Ovary (tissue), 7 donors: ENCODE measurements at regions not wholly inside any gene's neighbourhood (a gene's known extent, or its start where the extent isn't known, plus 50 kb on each side); places are given as distances from the start of the nearest gene placed in this dataset.

Source experiments
- DNase-seq, 5 donors: peaks; one replicate each; pipeline ENCODE4 v3.0.0-alpha.2; 2019 to 2020
- H3K27ac ChIP-seq, 2 donors: fragments of 200-600 bp; one replicate each; pipeline versions ENCODE4 v1.5.1 to v1.8.0; 2019 to 2022
- H3K27me3 ChIP-seq: fragments of 200-600 bp; one replicate; pipeline ENCODE4 v1.8.0; 2022
- H3K36me3 ChIP-seq: fragments of 200-600 bp; sonication (generic); one replicate; pipeline ENCODE4 v1.5.1; 2019
- H3K4me1 ChIP-seq: one replicate; pipeline ENCODE4 v1.8.1; 2013; ENCODE audit warnings: mild to moderate bottlenecking, moderate library complexity; ENCODE audit not compliant: insufficient read depth
- H3K4me3 ChIP-seq: fragments of 200-600 bp; sonication (generic); one replicate; pipeline ENCODE4 v1.5.1; 2017
- H3K9me3 ChIP-seq, 2 donors: fragments of 200-600 bp in 1 of 2; sonication (generic) in 1 of 2; one replicate each; pipeline versions ENCODE4 v1.5.1 to v1.8.1; 2013 to 2019; ENCODE audit warnings: mild to moderate bottlenecking in 1 of 2, moderate library complexity in 1 of 2
- CTCF ChIP-seq, 3 donors: fragments of 450-650 bp in 2 of 3; fragments of 200-600 bp in 1 of 3; IDR thresholded peaks; one replicate each; pipeline versions ENCODE4 v1.5.1 to v1.8.0; 2016 to 2022; ENCODE audit warnings: antibody characterized with exemption in 3 of 3, mild to moderate bottlenecking in 1 of 3
- EP300 ChIP-seq: sonication (generic); formaldehyde crosslinking; IDR thresholded peaks from one replicate; pipeline ENCODE4 v1.6.1; 2017; ENCODE audit warnings: antibody characterized with exemption
- POLR2A ChIP-seq: fragments of 450-650 bp; IDR thresholded peaks from one replicate; pipeline ENCODE4 v1.6.1; 2017; ENCODE audit warnings: antibody characterized with exemption, mild to moderate bottlenecking, moderate library complexity
- WGBS, 3 donors: extraction: QIAGEN DNeasy Blood & Tissue Kit in 1 of 3; methylation state at CpG; one replicate each; pipeline versions ENCODE4 v1.1.5 to v1.1.7; 2013 to 2017; 5-methylcytosine and 5-hydroxymethylcytosine counted together
- intact Hi-C, 4 donors: fragments of 100-400 bp; cut with DNase I; formaldehyde crosslinking; loops; one replicate each; pipeline versions ENCODE4 v1.11.0 to v1.15.1; 2022 to 2023
- donor health status: DM: no; HTN: no; CAD: no; lungs with moderate emphysema.
- donor health status: DM: no; HTN: no; CAD: no.
- donor health status: Bipolar disorder and iron deficiency.
- donor health status: DM: no; HTN: no; CAD: no.
- donor health status: DM: yes; HTN: yes; CAD: no.

- WGBS, 3 donors = 55 to 63% (median 58%) methylated on average over 4 of the region's 4 CpGs
- TF ChIP-seq EP300 (no peak), CTCF (IDR thresholded peaks at IDR 0.05) (no peak), POLR2A (no peak)
- Histone ChIP-seq H3K4me1 (no peaks in the 10 kb centered on the region), H3K27ac (no peak overlapping the region), H3K36me3 (no peaks in the 10 kb centered on the region), H3K4me3 (no peak overlapping the region), H3K9me3 (no peaks in the 10 kb centered on the region), H3K27me3 (no peaks in the 10 kb centered on the region)
- intact Hi-C loops = no loop called here
- DNase-seq = no peak
Observed at GRCh38 chr4:176508780-176509331, 189.1 kb downstream of the SPCS3 start.

GRCh38 chr4:176525576-176525975 lies 205.8 kb downstream of the SPCS3 start:
- WGBS, 3 donors = 66 to 81% (median 75%) methylated on average over 2 of the region's 2 CpGs
- DNase-seq = no peak
- H3K4me3 ChIP-seq = no peak overlapping the region
- intact Hi-C loops = no loop called here
- no peak overlapping the region for H3K27ac ChIP-seq
- no peaks in the 10 kb centered on the region for H3K4me1 ChIP-seq
- no peaks in the 10 kb centered on the region for H3K36me3 ChIP-seq
- TF ChIP-seq CTCF (IDR thresholded peaks at IDR 0.05) (no peak), EP300 (no peak), POLR2A (no peak)
- no peaks in the 10 kb centered on the region for H3K9me3 ChIP-seq
- no peaks in the 10 kb centered on the region for H3K27me3 ChIP-seq

DNA sequence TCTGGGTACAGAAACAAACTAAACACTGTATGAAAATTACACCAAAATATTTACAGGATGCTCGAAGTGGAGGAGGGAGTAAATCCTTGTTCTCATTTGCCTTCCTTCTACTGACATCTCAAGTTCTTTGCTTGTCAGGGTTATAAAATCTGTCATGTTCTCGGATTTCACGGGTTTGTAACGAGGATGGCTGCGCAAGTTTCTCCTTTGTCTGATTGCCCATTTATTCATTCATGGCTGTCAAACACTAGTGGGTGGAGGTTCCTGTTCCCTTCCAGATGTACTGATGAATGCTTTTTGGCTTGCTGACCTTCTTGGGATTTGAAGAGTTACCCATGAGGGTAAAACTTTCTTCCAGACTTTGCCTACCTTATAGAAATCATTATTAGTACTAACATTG lies 206.9 kb downstream of the SPCS3 start:
- Histone ChIP-seq H3K36me3 (no peaks in the 10 kb centered on the region), H3K27me3 (no peaks in the 10 kb centered on the region), H3K9me3 (no peaks in the 10 kb centered on the region), H3K4me3 (no peak overlapping the region), H3K27ac (no peak overlapping the region), H3K4me1 (no peaks in the 10 kb centered on the region)
- 60 to 70% (median 61%) methylated on average over 5 of the region's 5 CpGs for WGBS, 3 donors
- TF ChIP-seq POLR2A (no peak), EP300 (no peak), CTCF (IDR thresholded peaks at IDR 0.05) (no peak)
- DNase-seq = no peak
- intact Hi-C loops = no loop called here

DNA sequence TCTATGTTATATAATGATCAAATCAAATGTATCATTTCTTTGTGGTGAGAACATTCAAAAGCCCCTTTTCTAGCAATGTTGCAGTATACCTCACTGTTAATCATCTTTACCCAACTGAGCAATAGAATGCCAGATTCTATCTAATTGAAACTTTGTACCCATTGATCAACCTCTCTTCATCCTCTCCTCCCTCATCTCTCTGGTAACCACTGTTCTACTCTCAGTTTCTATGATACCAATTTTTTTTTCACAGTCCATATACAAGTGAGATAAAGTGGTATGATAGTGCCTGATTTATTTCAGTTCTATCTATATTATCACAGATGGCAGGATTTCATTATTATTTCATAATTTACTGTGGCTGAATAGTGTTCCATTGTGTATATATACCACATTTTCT lies 209.8 kb downstream of the SPCS3 start:
- intact Hi-C loops = no loop called here
- TF ChIP-seq EP300 = no peak
- TF ChIP-seq POLR2A = no peak
- no peak for TF ChIP-seq CTCF (IDR thresholded peaks at IDR 0.05)
- DNase-seq = no peak
- Histone ChIP-seq H3K9me3 (no peaks in the 10 kb centered on the region), H3K4me1 (no peaks in the 10 kb centered on the region), H3K27me3 (no peaks in the 10 kb centered on the region), H3K36me3 (no peaks in the 10 kb centered on the region), H3K4me3 (no peak overlapping the region), H3K27ac (no peak overlapping the region)

GRCh38 chr4:176533159-176533558 lies 213.4 kb downstream of the SPCS3 start:
- H3K27me3 ChIP-seq = no peaks in the 10 kb centered on the region
- intact Hi-C loops = no loop called here
- no peaks in the 10 kb centered on the region for H3K36me3 ChIP-seq
- no peak overlapping the region for H3K4me3 ChIP-seq
- TF ChIP-seq POLR2A (no peak), EP300 (no peak), CTCF (IDR thresholded peaks at IDR 0.05) (no peak)
- no peak for DNase-seq
- H3K9me3 ChIP-seq = no peaks in the 10 kb centered on the region
- H3K27ac ChIP-seq = no peak overlapping the region
- peaks cover 2% of the 10 kb centered on the region for H3K4me1 ChIP-seq
